GM12878 (cell line): ENCODE measurements at regions not wholly inside any gene's neighbourhood (a gene's known extent, or its start where the extent isn't known, plus 50 kb on each side); places are given as distances from the start of the nearest gene placed in this dataset.

ENCODE experiments used
- ATAC-seq: fragments of 200-7000 bp; cut with Tn5 transposase; 3 replicates; pipeline ENCODE4 v1.9.1; 2020; ENCODE audit warnings: mild to moderate bottlenecking, moderate library complexity
- BruUV-seq: library from RNA; stranded (reverse); fragments of 400-500 nt; replicated peaks from 2 replicates; lab custom pipeline; 2021; lab: Mats Ljungman, UMichigan
- CTCF ChIA-PET: fragments of 300-600 bp; sonication (Branson Sonifier 250); formaldehyde crosslinking; extraction: SDS; loops from one replicate; lab custom pipeline; 2021; ENCODE audit warnings: inconsistent platforms; lab: Yijun Ruan, JAX
- POLR2A ChIA-PET: fragments of 350-600 bp; formaldehyde crosslinking; extraction: SDS; loops from one replicate; lab custom pipeline; 2021; ENCODE audit warnings: inconsistent platforms; lab: Charles Lee
- RAD21 ChIA-PET: fragments of 300-600 bp; sonication (Branson Sonifier 250); formaldehyde crosslinking; loops from one replicate; lab custom pipeline; 2023; ENCODE audit warnings: antibody characterized with exemption; ENCODE audit not compliant: unreplicated experiment; lab: Charles Lee
- SMC1A ChIA-PET: fragments of 300-600 bp; sonication (Branson Sonifier 250); formaldehyde crosslinking; loops from one replicate; lab custom pipeline; 2023; ENCODE audit not compliant: unreplicated experiment, uncharacterized antibody; lab: Charles Lee
- DNase-seq: peaks from one replicate; pipeline ENCODE4 v3.0.0-alpha.2; 2011; ENCODE audit warnings: low read depth, low spot score
- FAIRE-seq: peaks from 3 replicates; lab custom pipeline; 2011; peaks lifted over from hg19 to GRCh38; lab: Jason Lieb, UNC
- H2AFZ ChIP-seq: 2 replicates; pipeline ENCODE4 v1.6.0; 2011; ENCODE audit warnings: low read depth, low read length, control low read depth; ENCODE audit not compliant: control insufficient read depth
- H3K27ac ChIP-seq: 2 replicates; pipeline ENCODE4 v1.5.1; 2011; ENCODE audit warnings: control low read depth; ENCODE audit not compliant: control insufficient read depth, insufficient read depth
- H3K27me3 ChIP-seq, 2 experiments: replicated peaks in 1 of 2; 2 replicates each; pipeline versions ENCODE4 v1.6.0 to v1.6.1; 2011; ENCODE audit warnings: low read length in 1 of 2; ENCODE audit not compliant: control insufficient read depth in 2 of 2, insufficient read depth in 2 of 2
- H3K36me3 ChIP-seq, 2 experiments: 2 replicates each; pipeline ENCODE4 v1.5.1; 2011; ENCODE audit warnings: low read length in 1 of 2; ENCODE audit not compliant: control insufficient read depth in 2 of 2, insufficient read depth in 2 of 2
- H3K4me1 ChIP-seq: 2 replicates; pipeline ENCODE4 v1.6.1; 2011; ENCODE audit warnings: mild to moderate bottlenecking, low read length, moderate library complexity, mixed read lengths; ENCODE audit not compliant: control insufficient read depth, insufficient read depth
- H3K4me2 ChIP-seq: 2 replicates; pipeline ENCODE4 v1.6.0; 2011; ENCODE audit warnings: control low read depth; ENCODE audit not compliant: control insufficient read depth, insufficient read depth
- H3K4me3 ChIP-seq: fragments of 200-600 bp; sonication (generic); 2 replicates; pipeline ENCODE4 v1.5.1; 2016
- H3K79me2 ChIP-seq: 2 replicates; pipeline ENCODE4 v1.6.0; 2011; ENCODE audit warnings: low read length; ENCODE audit not compliant: control insufficient read depth, insufficient read depth
- H3K9ac ChIP-seq: 2 replicates; pipeline ENCODE4 v1.8.0; 2011; ENCODE audit warnings: low read length, control low read depth, mixed read lengths; ENCODE audit not compliant: control insufficient read depth, insufficient read depth
- H3K9me3 ChIP-seq: replicated peaks from 3 replicates; pipeline ENCODE4 v1.5.1; 2011; ENCODE audit warnings: mild to moderate bottlenecking, low read length; ENCODE audit not compliant: control insufficient read depth, insufficient read depth
- H4K20me1 ChIP-seq: 2 replicates; pipeline ENCODE4 v1.6.0; 2011; ENCODE audit not compliant: control insufficient read depth, insufficient read depth
- EGR1 ChIP-seq, 2 experiments: IDR thresholded peaks; 1 replicate in 1 of 2; 2 replicates in 1 of 2; pipeline ENCODE4 v1.6.1; 2011 to 2012; ENCODE audit warnings: low read depth in 2 of 2, low read length in 2 of 2, borderline replicate concordance in 1 of 2, mild to moderate bottlenecking in 1 of 2, moderate library complexity in 1 of 2
- IRF3 ChIP-seq: fragments of 450-650 bp; IDR thresholded peaks from 2 replicates; pipeline ENCODE4 v1.6.1; 2014; ENCODE audit warnings: mild to moderate bottlenecking
- JUND ChIP-seq: IDR thresholded peaks from 2 replicates; pipeline ENCODE4 v1.6.1; 2012; ENCODE audit warnings: low read depth, mild to moderate bottlenecking, low read length, improper control_type of control experiment, moderate library complexity
- MLLT1 ChIP-seq: fragments of 450-650 bp; IDR thresholded peaks from 2 replicates; pipeline ENCODE4 v1.6.1; 2016; ENCODE audit warnings: mild to moderate bottlenecking
- SUPT20H ChIP-seq: IDR thresholded peaks from 2 replicates; pipeline ENCODE4 v1.6.1; 2011; ENCODE audit warnings: low read depth, mild to moderate bottlenecking, low read length, moderate library complexity, borderline replicate concordance; ENCODE audit not compliant: control insufficient read depth
- ZBTB40 ChIP-seq: fragments of 450-650 bp; IDR thresholded peaks from 2 replicates; pipeline ENCODE4 v1.6.1; 2016; ENCODE audit warnings: mild to moderate bottlenecking, moderate library complexity, borderline replicate concordance
- ZNF622 ChIP-seq: fragments of 450-650 bp; IDR thresholded peaks from 2 replicates; pipeline ENCODE4 v1.6.1; 2017; ENCODE audit warnings: mild to moderate bottlenecking, inconsistent platforms
- WGBS: methylation state at CpG from one replicate; pipeline ENCODE4 v1.1.6; 2016; ENCODE audit warnings: low lambda C conversion rate; ENCODE audit not compliant: insufficient replicate concordance, insufficient coverage; ENCODE audit errors: missing lambda C conversion rate; 5-methylcytosine and 5-hydroxymethylcytosine counted together
- in situ Hi-C: fragments of 300-500 bp; cut with MboI; formaldehyde crosslinking; loops from 9 replicates; pipeline ENCODE4 v1.14.3; 2018; ENCODE audit warnings: mixed read lengths
- intact Hi-C: fragments of 100-400 bp; cut with micrococcal nuclease; formaldehyde crosslinking; loops from one replicate; pipeline ENCODE4 v1.14.2; 2022; ENCODE audit not compliant: unreplicated experiment

GRCh38 chr18:22318745-22319407 lies 98.8 kb downstream of the CTAGE1 start:
- no peak for ATAC-seq
- intact Hi-C loops (loop anchor here (10.0 kb wide), 2 partner anchors 56 to 64 kb away; no protein-coding TSS in a partner anchor), in situ Hi-C loops (no loop called here)
- Histone ChIP-seq H3K4me1 (no peaks in the 10 kb centered on the region), H3K9ac (no peak overlapping the region), H3K27me3 (no peaks in the 10 kb centered on the region; a peak in 2 of 4 replicates), H3K36me3 (no peaks in the 10 kb centered on the region), H3K4me2 (no peak overlapping the region), H2AFZ (no peak overlapping the region), H3K27ac (no peak overlapping the region), H4K20me1 (no peaks in the 10 kb centered on the region), H3K9me3 (no peaks in the 10 kb centered on the region), H3K4me3 (no peak overlapping the region), H3K79me2 (no peaks in the 10 kb centered on the region)
- 49% methylated on average over 8 of the region's 8 CpGs for WGBS
- no TSS peak for BruUV-seq
- no peak for DNase-seq
- TF ChIP-seq SUPT20H (no peak), MLLT1 (no peak), JUND (no peak), ZBTB40 (no peak), ZNF622 (no peak), EGR1 (IDR thresholded peaks at IDR 0.05; ENCODE audit: borderline replicate concordance in 1 of 2, low read depth in 2 of 2, low read length in 2 of 2) (no peak), IRF3 (no peak)
- CTCF ChIA-PET, result interaction anchor here (0.7 kb wide), 1 partner anchor 17 kb away, joined by 3 read pairs; no protein-coding TSS in a partner anchor
- FAIRE-seq, result no peak
- POLR2A ChIA-PET, result no interaction called here
- SMC1A ChIA-PET, result interaction anchor here (0.6 kb wide), 1 partner anchor 362 kb away, joined by 3 read pairs; no protein-coding TSS in a partner anchor
- RAD21 ChIA-PET, result no interaction called here
